ENCODE measurements at regions not wholly inside any gene's neighbourhood (a gene's known extent, or its start where the extent isn't known, plus 50 kb on each side); places are given as distances from the start of the nearest gene placed in this dataset.

DNA sequence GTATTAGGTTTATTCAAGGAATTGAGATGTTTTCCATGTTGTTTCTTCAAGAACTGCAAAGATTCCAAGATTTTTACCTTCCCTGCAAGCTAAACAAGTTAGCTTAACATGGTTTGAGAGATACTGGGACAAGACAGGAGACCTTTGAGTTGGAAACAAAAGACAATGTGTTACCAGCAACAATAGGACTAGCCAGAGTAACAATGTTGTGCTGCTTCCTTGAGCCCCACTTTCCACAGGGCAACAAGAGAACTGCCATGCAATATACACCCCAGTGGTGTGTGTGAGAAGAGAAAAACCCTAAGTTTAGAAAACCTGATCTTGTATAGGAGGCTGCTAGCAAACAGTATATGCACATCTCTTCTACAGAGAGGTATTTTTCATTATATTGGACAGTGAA lies 264.6 kb downstream of the PCDH20 start:
- no peak overlapping the region for H3K4me3 Mint-ChIP-seq
- H3K36me3 Mint-ChIP-seq = no peaks in the 10 kb centered on the region
- ChIA-PET CTCF (no interaction called here), POLR2A (no interaction called here)
- ATAC-seq (peak; percentile 64), DNase-seq (ENCODE audit: low spot score) (no peak)
- TF ChIP-seq JAZF1 (CRISPR knock-in tag; IDR thresholded peaks at IDR 0.05) (no peak), CBFB (CRISPR knock-in tag; IDR thresholded peaks at IDR 0.05; ENCODE audit: low read depth) (no peak), EMX1 (CRISPR knock-in tag; IDR thresholded peaks at IDR 0.05) (no peak)
- TF ChIP-seq, protein P1, sequence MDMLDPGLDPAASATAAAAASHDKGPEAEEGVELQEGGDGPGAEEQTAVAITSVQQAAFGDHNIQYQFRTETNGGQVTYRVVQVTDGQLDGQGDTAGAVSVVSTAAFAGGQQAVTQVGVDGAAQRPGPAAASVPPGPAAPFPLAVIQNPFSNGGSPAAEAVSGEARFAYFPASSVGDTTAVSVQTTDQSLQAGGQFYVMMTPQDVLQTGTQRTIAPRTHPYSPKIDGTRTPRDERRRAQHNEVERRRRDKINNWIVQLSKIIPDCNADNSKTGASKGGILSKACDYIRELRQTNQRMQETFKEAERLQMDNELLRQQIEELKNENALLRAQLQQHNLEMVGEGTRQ (CRISPR knock-in tag; IDR thresholded peaks at IDR 0.05) = no peak
- TF ChIP-seq, protein P2, sequence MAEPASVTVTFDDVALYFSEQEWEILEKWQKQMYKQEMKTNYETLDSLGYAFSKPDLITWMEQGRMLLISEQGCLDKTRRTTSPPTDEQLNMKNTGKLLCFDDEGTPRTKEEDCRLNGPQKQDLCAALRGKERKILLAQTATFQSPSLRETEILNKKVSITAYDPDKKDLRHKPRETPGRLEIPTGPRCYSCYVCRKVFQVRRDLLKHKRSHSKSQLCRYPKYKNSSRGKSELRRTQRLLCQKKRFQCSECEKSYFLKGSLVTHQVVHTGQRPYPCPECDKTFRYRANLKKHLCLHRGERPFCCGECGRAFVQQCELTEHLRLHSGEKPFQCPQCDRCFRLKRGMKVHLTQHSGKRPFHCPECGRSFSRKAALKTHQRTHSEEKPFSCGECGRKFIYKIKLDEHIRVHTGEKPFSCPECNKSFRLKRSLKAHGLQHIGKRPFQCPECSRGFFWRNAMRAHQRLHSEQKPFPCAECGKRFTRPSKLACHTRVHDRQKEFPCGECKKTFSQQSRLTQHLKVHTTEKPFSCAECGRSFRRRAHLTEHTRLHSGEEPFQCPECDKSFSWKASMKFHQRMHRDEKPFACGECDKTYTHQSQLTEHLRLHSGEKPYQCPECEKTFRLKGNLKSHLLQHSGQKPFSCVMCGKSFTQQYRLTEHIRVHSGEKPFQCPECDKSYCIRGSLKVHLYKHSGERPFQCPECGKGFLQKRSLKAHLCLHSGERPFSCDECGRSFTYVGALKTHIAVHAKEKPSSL (CRISPR knock-in tag; conservative IDR thresholded peaks at IDR 0.05) = no peak
- TF ChIP-seq, protein P3, sequence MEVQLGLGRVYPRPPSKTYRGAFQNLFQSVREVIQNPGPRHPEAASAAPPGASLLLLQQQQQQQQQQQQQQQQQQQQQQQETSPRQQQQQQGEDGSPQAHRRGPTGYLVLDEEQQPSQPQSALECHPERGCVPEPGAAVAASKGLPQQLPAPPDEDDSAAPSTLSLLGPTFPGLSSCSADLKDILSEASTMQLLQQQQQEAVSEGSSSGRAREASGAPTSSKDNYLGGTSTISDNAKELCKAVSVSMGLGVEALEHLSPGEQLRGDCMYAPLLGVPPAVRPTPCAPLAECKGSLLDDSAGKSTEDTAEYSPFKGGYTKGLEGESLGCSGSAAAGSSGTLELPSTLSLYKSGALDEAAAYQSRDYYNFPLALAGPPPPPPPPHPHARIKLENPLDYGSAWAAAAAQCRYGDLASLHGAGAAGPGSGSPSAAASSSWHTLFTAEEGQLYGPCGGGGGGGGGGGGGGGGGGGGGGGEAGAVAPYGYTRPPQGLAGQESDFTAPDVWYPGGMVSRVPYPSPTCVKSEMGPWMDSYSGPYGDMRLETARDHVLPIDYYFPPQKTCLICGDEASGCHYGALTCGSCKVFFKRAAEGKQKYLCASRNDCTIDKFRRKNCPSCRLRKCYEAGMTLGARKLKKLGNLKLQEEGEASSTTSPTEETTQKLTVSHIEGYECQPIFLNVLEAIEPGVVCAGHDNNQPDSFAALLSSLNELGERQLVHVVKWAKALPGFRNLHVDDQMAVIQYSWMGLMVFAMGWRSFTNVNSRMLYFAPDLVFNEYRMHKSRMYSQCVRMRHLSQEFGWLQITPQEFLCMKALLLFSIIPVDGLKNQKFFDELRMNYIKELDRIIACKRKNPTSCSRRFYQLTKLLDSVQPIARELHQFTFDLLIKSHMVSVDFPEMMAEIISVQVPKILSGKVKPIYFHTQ (CRISPR knock-in tag; IDR thresholded peaks at IDR 0.05) = no peak
- TF ChIP-seq, protein P4, sequence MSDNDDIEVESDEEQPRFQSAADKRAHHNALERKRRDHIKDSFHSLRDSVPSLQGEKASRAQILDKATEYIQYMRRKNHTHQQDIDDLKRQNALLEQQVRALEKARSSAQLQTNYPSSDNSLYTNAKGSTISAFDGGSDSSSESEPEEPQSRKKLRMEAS (CRISPR knock-in tag; IDR thresholded peaks at IDR 0.05) = no peak
- H3K27ac Mint-ChIP-seq = no peak overlapping the region
- no peaks in the 10 kb centered on the region for H3K4me1 Mint-ChIP-seq
- H3K9me3 Mint-ChIP-seq = no peaks in the 10 kb centered on the region
- no peaks in the 10 kb centered on the region for H3K27me3 Mint-ChIP-seq (ENCODE audit: low read depth)

DNA sequence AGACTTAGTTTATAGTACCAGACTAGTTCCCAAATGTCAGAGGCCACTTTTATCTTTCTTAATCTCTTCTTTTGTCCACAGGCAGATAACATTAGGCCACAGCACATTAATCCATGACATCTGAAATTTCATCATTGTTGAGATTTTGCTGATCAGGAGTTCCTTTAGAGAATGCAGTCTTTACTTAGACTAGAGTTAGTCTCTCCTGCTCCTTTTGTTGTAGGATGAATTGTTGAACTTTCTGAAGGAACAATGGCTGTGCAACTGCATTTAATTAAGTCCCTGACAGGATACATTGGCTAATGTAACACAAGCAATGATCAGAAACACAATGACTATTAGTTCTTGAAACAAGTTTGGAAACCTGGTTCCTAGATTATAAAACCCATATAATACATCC lies 266.3 kb downstream of the PCDH20 start:
- ATAC-seq = no peak
- no peaks in the 10 kb centered on the region for H3K27me3 Mint-ChIP-seq (ENCODE audit: low read depth)
- ChIA-PET POLR2A (no interaction called here), CTCF (no interaction called here)
- no peak overlapping the region for H3K27ac Mint-ChIP-seq
- H3K4me1 Mint-ChIP-seq = no peaks in the 10 kb centered on the region
- no peak for DNase-seq (ENCODE audit: low spot score)
- H3K36me3 Mint-ChIP-seq = peaks cover 2% of the 10 kb centered on the region; the same call in 1 of the 2 replicates
- H3K9me3 Mint-ChIP-seq = peaks cover 4% of the 10 kb centered on the region
- no peak overlapping the region for H3K4me3 Mint-ChIP-seq
- no peak for TF ChIP-seq MYBL2 (CRISPR knock-in tag; IDR thresholded peaks at IDR 0.05)
- no peak for TF ChIP-seq ETV6 (CRISPR knock-in tag; IDR thresholded peaks at IDR 0.05)
- TF ChIP-seq NR3C1 (CRISPR knock-in tag; conservative IDR thresholded peaks at IDR 0.05; ENCODE audit: low read depth) = no peak
- TF ChIP-seq PRRX2 (CRISPR knock-in tag; IDR thresholded peaks at IDR 0.05) = no peak
- no peak for TF ChIP-seq TEAD4 (CRISPR knock-in tag; IDR thresholded peaks at IDR 0.05)
- TF ChIP-seq, protein P5, sequence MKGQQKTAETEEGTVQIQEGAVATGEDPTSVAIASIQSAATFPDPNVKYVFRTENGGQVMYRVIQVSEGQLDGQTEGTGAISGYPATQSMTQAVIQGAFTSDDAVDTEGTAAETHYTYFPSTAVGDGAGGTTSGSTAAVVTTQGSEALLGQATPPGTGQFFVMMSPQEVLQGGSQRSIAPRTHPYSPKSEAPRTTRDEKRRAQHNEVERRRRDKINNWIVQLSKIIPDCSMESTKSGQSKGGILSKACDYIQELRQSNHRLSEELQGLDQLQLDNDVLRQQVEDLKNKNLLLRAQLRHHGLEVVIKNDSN (CRISPR knock-in tag; IDR thresholded peaks at IDR 0.05) = no peak
- no peak for TF ChIP-seq ZNF263 (CRISPR knock-in tag; IDR thresholded peaks at IDR 0.05; ENCODE audit: low read depth)
- TF ChIP-seq, protein P6, sequence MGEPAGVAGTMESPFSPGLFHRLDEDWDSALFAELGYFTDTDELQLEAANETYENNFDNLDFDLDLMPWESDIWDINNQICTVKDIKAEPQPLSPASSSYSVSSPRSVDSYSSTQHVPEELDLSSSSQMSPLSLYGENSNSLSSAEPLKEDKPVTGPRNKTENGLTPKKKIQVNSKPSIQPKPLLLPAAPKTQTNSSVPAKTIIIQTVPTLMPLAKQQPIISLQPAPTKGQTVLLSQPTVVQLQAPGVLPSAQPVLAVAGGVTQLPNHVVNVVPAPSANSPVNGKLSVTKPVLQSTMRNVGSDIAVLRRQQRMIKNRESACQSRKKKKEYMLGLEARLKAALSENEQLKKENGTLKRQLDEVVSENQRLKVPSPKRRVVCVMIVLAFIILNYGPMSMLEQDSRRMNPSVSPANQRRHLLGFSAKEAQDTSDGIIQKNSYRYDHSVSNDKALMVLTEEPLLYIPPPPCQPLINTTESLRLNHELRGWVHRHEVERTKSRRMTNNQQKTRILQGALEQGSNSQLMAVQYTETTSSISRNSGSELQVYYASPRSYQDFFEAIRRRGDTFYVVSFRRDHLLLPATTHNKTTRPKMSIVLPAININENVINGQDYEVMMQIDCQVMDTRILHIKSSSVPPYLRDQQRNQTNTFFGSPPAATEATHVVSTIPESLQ (CRISPR knock-in tag; IDR thresholded peaks at IDR 0.05) = no peak
- no peak for TF ChIP-seq GRHL2 (CRISPR knock-in tag; IDR thresholded peaks at IDR 0.05; ENCODE audit: insufficient replicate concordance, severe bottlenecking)
- TF ChIP-seq, protein P7, sequence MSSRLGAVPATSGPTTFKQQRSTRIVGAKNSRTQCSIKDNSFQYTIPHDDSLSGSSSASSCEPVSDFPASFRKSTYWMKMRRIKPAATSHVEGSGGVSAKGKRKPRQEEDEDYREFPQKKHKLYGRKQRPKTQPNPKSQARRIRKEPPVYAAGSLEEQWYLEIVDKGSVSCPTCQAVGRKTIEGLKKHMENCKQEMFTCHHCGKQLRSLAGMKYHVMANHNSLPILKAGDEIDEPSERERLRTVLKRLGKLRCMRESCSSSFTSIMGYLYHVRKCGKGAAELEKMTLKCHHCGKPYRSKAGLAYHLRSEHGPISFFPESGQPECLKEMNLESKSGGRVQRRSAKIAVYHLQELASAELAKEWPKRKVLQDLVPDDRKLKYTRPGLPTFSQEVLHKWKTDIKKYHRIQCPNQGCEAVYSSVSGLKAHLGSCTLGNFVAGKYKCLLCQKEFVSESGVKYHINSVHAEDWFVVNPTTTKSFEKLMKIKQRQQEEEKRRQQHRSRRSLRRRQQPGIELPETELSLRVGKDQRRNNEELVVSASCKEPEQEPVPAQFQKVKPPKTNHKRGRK (CRISPR knock-in tag; IDR thresholded peaks at IDR 0.05; ENCODE audit: borderline replicate concordance) = no peak
- TF ChIP-seq, protein P8, sequence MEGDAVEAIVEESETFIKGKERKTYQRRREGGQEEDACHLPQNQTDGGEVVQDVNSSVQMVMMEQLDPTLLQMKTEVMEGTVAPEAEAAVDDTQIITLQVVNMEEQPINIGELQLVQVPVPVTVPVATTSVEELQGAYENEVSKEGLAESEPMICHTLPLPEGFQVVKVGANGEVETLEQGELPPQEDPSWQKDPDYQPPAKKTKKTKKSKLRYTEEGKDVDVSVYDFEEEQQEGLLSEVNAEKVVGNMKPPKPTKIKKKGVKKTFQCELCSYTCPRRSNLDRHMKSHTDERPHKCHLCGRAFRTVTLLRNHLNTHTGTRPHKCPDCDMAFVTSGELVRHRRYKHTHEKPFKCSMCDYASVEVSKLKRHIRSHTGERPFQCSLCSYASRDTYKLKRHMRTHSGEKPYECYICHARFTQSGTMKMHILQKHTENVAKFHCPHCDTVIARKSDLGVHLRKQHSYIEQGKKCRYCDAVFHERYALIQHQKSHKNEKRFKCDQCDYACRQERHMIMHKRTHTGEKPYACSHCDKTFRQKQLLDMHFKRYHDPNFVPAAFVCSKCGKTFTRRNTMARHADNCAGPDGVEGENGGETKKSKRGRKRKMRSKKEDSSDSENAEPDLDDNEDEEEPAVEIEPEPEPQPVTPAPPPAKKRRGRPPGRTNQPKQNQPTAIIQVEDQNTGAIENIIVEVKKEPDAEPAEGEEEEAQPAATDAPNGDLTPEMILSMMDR (IDR thresholded peaks at IDR 0.05) = no peak
- TF ChIP-seq, protein P9, sequence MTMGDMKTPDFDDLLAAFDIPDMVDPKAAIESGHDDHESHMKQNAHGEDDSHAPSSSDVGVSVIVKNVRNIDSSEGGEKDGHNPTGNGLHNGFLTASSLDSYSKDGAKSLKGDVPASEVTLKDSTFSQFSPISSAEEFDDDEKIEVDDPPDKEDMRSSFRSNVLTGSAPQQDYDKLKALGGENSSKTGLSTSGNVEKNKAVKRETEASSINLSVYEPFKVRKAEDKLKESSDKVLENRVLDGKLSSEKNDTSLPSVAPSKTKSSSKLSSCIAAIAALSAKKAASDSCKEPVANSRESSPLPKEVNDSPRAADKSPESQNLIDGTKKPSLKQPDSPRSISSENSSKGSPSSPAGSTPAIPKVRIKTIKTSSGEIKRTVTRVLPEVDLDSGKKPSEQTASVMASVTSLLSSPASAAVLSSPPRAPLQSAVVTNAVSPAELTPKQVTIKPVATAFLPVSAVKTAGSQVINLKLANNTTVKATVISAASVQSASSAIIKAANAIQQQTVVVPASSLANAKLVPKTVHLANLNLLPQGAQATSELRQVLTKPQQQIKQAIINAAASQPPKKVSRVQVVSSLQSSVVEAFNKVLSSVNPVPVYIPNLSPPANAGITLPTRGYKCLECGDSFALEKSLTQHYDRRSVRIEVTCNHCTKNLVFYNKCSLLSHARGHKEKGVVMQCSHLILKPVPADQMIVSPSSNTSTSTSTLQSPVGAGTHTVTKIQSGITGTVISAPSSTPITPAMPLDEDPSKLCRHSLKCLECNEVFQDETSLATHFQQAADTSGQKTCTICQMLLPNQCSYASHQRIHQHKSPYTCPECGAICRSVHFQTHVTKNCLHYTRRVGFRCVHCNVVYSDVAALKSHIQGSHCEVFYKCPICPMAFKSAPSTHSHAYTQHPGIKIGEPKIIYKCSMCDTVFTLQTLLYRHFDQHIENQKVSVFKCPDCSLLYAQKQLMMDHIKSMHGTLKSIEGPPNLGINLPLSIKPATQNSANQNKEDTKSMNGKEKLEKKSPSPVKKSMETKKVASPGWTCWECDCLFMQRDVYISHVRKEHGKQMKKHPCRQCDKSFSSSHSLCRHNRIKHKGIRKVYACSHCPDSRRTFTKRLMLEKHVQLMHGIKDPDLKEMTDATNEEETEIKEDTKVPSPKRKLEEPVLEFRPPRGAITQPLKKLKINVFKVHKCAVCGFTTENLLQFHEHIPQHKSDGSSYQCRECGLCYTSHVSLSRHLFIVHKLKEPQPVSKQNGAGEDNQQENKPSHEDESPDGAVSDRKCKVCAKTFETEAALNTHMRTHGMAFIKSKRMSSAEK (CRISPR knock-in tag; IDR thresholded peaks at IDR 0.05; ENCODE audit: borderline replicate concordance) = no peak

Measured in WTC11 (cell line).